HL-60 (cell line): ENCODE measurements at regions not wholly inside any gene's neighbourhood (a gene's known extent, or its start where the extent isn't known, plus 50 kb on each side); places are given as distances from the start of the nearest gene placed in this dataset.

Experiments used
- DNase-seq, 2 experiments: peaks; one replicate each; pipeline ENCODE4 v3.0.0-alpha.2; 2010 to 2020; ENCODE audit warnings: low read depth in 1 of 2, low spot score in 1 of 2
- H3K27ac ChIP-seq: fragments of 250-450 bp; sonication (Bioruptor Pico); replicated peaks from 2 replicates; pipeline ENCODE4 v1.5.1; 2020; ENCODE audit warnings: mild to moderate bottlenecking, moderate library complexity
- H3K27me3 ChIP-seq: fragments of 250-450 bp; sonication (Bioruptor Pico); 2 replicates; pipeline ENCODE4 v1.5.1; 2021; ENCODE audit warnings: mild to moderate bottlenecking, moderate library complexity; ENCODE audit not compliant: insufficient read depth, poor library complexity, severe bottlenecking
- H3K4me3 ChIP-seq: replicated peaks from 2 replicates; pipeline ENCODE4 v1.5.1; 2011; ENCODE audit warnings: mild to moderate bottlenecking, control low read depth, low read length; ENCODE audit not compliant: insufficient read depth
- CTCF ChIP-seq: IDR thresholded peaks from one replicate; pipeline ENCODE4 v1.5.1; 2011; ENCODE audit warnings: low read length, control low read depth, inconsistent platforms; ENCODE audit not compliant: insufficient read depth
- GABPA ChIP-seq: IDR thresholded peaks from 2 replicates; pipeline ENCODE4 v1.6.1; 2012; ENCODE audit warnings: low read depth
- POLR2AphosphoS5 ChIP-seq: IDR thresholded peaks from 2 replicates; pipeline ENCODE4 v1.6.1; 2012; ENCODE audit warnings: low read depth
- REST ChIP-seq: IDR thresholded peaks from 2 replicates; pipeline ENCODE4 v1.6.1; 2012; ENCODE audit warnings: low read depth; ENCODE audit not compliant: insufficient replicate concordance
- SPI1 ChIP-seq: IDR thresholded peaks from 2 replicates; pipeline ENCODE4 v1.6.1; 2012; ENCODE audit warnings: low read depth, mild to moderate bottlenecking, borderline replicate concordance

- TF ChIP-seq REST: no peak
- no peak for TF ChIP-seq POLR2AphosphoS5
- TF ChIP-seq SPI1: no peak
- TF ChIP-seq GABPA: no peak
- TF ChIP-seq CTCF: no peak
- no peak for DNase-seq
- H3K27ac ChIP-seq: no peak overlapping the region
- H3K4me3 ChIP-seq: no peak overlapping the region
- peaks cover 2% of the 10 kb centered on the region for H3K27me3 ChIP-seq
Observed at GRCh38 chr11:122031813-122032212, 84.2 kb downstream of the BLID start.

- H3K4me3 ChIP-seq: no peak overlapping the region
- no peak overlapping the region for H3K27ac ChIP-seq
- DNase-seq: no peak
- TF ChIP-seq REST (no peak), GABPA (no peak), SPI1 (no peak), CTCF (no peak)
- H3K27me3 ChIP-seq: peaks cover 2% of the 10 kb centered on the region
Observed at GRCh38 chr11:122030286-122030685, 85.7 kb downstream of the BLID start.

GRCh38 chr11:122028545-122028944, 87.5 kb downstream of the BLID start:
- Histone ChIP-seq H3K4me3 (no peak overlapping the region), H3K27ac (no peak overlapping the region), H3K27me3 (no peaks in the 10 kb centered on the region)
- DNase-seq: no peak
- TF ChIP-seq POLR2AphosphoS5 (no peak), GABPA (no peak), CTCF (no peak), REST (no peak), SPI1 (no peak)
